GM21515 (cell line): ENCODE measurements at regions not wholly inside any gene's neighbourhood (a gene's known extent, or its start where the extent isn't known, plus 50 kb on each side); places are given as distances from the start of the nearest gene placed in this dataset.

Source experiments
- ATAC-seq: cut with Tn5 transposase; IDR thresholded peaks from one replicate; pipeline ENCODE4 v1.9.1; 2021; ENCODE audit not compliant: unreplicated experiment

DNA sequence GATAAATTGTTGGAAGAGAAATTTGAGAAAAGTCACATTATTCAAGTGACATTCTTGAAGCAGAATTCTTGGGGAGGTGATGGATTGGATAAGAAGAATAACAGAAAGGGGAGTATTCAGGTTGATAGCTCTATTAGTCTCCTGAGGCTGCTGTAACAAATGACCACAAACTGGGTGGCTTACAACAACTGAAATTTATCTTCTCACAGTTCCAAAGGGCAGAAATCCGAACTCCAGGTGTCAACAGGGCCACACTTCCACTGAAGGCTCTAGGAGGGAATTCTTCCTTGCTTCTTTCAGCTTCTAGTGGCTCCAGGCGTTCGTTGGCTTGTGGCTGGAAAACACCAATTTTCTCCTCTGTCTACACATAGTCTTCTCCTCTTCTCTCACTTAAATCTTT is 99.8 kb downstream of the TES start:
- no peak for ATAC-seq

GRCh38 chr7:116311259-116311658 is 100.9 kb downstream of the TES start:
- no peak for ATAC-seq

GRCh38 chr7:116311816-116312471 is 101.6 kb downstream of the TES start:
- ATAC-seq, result no peak

DNA sequence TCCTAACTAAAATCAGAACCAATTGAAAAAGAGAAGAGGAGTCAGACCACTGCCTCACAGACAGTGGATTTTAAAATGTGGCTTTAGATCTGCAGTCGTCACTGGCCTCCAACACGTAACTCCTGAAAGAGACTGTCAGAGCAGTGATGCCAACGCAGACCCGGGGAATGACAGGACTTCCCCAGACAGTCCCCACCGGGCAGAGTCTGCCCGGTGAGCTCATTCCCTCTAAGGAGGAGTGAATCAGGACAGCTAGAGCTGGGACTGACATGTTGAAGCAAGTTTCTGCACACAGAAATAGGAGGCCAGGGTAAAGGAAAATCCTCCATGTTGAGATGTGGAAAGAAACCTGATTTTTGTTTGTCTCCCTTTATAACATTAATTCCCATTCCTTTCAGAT is 105.0 kb downstream of the TES start:
- no peak for ATAC-seq

GRCh38 chr7:116315803-116316202 is 105.5 kb downstream of the TES start:
- ATAC-seq, result peak; percentile 30

- peak; percentile 94 for ATAC-seq
These were observed 106.7 kb downstream of the TES start for GRCh38 chr7:116316838-116317628.

- ATAC-seq, result no peak
These were observed 107.6 kb downstream of the TES start for GRCh38 chr7:116317907-116318306.

- no peak for ATAC-seq
These were observed 112.2 kb downstream of the TES start for GRCh38 chr7:116322541-116322940.

DNA sequence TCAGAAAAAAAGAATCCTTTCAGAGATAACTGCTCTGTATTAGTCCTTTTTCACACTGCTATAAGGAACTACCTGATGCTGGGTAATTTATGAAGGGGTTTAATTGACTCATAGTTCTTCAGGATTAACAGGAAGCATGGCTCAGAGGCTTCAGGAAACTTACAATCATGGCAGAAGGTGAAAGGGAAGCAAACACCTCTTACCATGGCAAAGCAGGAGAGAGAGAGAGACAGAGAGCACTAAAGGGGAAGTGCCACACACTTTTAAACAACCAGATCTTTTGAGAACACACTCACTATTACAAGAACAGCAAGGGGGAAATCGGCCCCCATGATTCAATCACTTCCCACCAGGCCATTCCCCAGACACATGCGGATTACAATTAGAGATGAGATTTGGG is 114.2 kb downstream of the TES start:
- ATAC-seq, result no peak

- no peak for ATAC-seq
These were observed 115.2 kb downstream of the TES start for GRCh38 chr7:116325517-116325916.

DNA sequence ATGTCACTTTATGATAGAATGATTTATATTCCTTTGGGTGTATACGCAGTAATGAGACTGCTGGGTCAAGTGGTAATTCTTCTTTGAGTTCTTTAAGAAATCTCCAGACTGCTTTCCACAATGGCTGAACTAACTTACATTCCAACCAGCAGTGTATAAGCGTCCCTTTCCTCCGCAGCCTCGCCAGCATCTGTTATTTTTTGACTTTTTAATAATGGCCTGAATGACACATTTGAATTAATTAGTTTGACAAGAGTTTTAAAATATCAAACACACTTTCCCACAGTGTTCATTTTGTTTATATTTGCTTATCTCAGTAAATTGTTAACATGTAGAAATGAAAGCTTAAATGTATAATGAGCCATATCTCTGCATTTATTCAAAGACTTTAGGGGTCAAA is 116.8 kb downstream of the TES start:
- no peak for ATAC-seq

GRCh38 chr7:116327752-116328151 is 117.4 kb downstream of the TES start:
- ATAC-seq, result no peak

GRCh38 chr7:116328161-116328560 is 117.8 kb downstream of the TES start:
- no peak for ATAC-seq

- ATAC-seq, result no peak
These were observed 119.6 kb downstream of the TES start for GRCh38 chr7:116329686-116330503.

GRCh38 chr7:116331020-116331419 is 120.7 kb downstream of the TES start:
- ATAC-seq, result no peak

DNA sequence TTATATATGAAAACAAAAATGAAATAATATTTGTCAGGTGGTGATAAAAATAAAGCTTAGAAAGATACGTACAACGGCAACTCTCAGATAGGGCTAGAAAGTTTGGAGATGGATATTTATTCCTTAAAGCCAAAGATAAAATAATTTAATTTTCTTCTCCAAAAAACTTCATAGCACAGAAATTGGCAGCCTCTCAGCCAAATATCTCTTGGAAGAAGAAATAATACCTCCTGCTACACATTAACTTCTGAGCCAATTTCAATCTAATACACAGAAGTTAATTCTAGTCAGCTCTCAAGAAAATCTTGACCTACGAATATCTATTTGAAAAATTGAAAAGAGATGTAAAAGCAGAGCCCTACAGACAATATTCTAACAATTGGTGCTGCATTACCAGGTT is 122.4 kb downstream of the TES start:
- ATAC-seq, result no peak

GRCh38 chr7:116334555-116334954 is 124.2 kb downstream of the TES start:
- no peak for ATAC-seq

DNA sequence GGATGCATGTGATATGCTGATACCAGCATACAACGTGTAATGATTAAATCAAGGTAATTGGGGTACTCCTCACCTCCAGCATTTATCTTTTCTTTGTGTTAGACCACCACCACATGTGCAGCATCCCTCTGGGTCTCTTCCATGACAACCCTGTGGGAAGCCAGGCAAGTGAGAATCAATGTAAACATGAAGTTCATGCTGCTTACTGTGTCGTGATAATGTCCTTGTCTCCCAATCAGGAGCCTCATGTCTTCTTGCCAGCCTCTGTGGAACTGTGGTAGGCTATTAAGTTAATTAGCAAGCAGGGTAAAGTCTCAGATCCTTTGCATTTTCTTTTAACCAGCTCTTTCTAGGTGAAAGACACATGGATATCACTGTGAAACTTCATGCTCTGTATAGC is 126.7 kb downstream of the TES start:
- ATAC-seq, result no peak

- ATAC-seq, result no peak
These were observed 127.5 kb downstream of the TES start for GRCh38 chr7:116337800-116338199.

DNA sequence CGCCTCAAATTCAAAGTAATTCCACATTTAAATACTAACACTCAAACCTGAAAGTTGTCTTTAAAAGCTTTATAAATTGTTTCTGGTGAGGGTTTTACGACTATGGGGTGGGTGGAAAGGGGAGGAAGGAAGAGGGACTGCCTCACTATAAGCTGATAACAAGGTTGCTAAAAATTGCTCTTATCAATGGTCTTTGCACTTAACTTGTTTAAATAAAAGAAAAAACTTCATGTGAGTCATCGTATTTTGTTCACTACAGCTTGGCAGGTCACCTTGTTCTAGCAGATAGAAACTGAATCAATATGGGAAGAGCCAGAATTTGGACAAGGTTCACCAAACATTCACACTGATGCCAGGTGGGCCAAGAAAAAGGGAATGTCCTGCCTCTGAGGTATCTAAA is 129.2 kb downstream of the TES start:
- no peak for ATAC-seq

DNA sequence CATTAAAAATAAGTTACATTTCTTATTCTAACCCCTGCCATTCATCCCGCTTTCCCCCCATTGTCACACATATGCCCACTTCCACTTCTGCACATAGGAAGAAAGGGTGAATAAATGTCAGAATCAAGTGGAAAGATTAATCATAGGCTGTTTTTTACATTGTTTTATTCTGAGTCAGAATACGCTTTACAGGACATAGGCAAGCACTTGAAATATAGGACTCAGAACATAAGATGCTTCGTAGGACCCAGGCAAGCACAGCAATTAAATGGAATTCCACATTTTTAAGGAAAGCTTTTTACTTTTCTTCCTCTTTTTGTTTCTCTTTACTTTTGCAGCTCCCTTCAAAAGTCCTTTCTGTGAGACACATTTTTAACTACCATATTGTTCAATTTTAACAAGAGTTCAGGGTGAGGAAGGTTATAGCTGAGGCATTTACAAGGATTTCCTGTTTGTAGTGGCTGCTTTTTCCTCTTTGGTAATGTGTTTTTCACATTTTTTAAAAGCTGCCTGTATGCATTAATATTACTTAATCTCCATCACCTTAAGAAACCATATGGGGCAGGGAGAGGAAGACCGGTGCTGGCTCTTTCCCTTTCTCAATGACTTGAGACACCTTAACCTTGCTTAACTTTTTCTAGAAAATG is 130.0 kb downstream of the TES start:
- no peak for ATAC-seq
